ENCODE measurements at regions not wholly inside any gene's neighbourhood (a gene's known extent, or its start where the extent isn't known, plus 50 kb on each side); places are given as distances from the start of the nearest gene placed in this dataset.

GRCh38 chr13:47835470-47836228, 165.4 kb downstream of the SUCLA2 start:
- FAIRE-seq (no peak), DNase-seq (ENCODE audit: low read depth) (no peak)
- Histone ChIP-seq H3K27me3 (ENCODE audit: control insufficient read depth, insufficient read depth, low read length) (no peaks in the 10 kb centered on the region), H3K4me3 (ENCODE audit: low read depth, low read length) (no peak overlapping the region), H3K36me3 (ENCODE audit: control insufficient read depth, insufficient read depth, low read length) (no peaks in the 10 kb centered on the region)
- TF ChIP-seq, protein P1, sequence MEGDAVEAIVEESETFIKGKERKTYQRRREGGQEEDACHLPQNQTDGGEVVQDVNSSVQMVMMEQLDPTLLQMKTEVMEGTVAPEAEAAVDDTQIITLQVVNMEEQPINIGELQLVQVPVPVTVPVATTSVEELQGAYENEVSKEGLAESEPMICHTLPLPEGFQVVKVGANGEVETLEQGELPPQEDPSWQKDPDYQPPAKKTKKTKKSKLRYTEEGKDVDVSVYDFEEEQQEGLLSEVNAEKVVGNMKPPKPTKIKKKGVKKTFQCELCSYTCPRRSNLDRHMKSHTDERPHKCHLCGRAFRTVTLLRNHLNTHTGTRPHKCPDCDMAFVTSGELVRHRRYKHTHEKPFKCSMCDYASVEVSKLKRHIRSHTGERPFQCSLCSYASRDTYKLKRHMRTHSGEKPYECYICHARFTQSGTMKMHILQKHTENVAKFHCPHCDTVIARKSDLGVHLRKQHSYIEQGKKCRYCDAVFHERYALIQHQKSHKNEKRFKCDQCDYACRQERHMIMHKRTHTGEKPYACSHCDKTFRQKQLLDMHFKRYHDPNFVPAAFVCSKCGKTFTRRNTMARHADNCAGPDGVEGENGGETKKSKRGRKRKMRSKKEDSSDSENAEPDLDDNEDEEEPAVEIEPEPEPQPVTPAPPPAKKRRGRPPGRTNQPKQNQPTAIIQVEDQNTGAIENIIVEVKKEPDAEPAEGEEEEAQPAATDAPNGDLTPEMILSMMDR (IDR thresholded peaks at IDR 0.05; ENCODE audit: insufficient read depth, low read length, severe bottlenecking), result no peak

DNA sequence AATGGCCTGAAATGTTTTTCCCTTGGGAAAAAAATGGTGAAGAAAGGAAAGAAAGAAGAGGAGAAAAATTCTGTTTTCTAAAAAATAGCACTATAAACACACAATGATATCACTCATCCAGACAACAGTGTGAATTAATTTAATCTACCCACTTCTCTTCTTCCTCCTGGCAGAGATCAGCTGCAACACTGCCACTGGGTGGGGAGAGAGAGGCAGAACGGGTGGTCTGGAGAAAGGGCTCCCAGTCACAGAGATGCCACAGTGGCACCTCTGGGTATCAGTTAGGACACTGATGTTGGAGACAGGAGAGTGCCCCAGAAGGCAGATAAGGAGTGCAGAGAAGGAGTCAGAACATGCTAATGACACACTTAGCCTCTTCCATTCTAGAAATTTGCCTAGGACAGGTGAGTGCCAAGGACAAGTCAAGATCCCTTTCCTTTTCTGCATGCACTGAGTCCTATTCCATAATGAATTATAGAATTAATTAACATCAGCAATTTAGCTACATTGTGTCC, 168.6 kb downstream of the SUCLA2 start:
- TF ChIP-seq, protein P1 (IDR thresholded peaks at IDR 0.05; ENCODE audit: insufficient read depth, low read length, severe bottlenecking), result no peak
- DNase-seq (ENCODE audit: low read depth) (no peak), FAIRE-seq (no peak)
- Histone ChIP-seq H3K4me3 (ENCODE audit: low read depth, low read length) (no peak overlapping the region), H3K36me3 (ENCODE audit: control insufficient read depth, insufficient read depth, low read length) (no peaks in the 10 kb centered on the region), H3K27me3 (ENCODE audit: control insufficient read depth, insufficient read depth, low read length) (no peaks in the 10 kb centered on the region)

GRCh38 chr13:47831265-47831664, 169.8 kb downstream of the SUCLA2 start:
- TF ChIP-seq, protein P1 (IDR thresholded peaks at IDR 0.05; ENCODE audit: insufficient read depth, low read length, severe bottlenecking), result no peak
- Histone ChIP-seq H3K27me3 (ENCODE audit: control insufficient read depth, insufficient read depth, low read length) (no peaks in the 10 kb centered on the region), H3K4me3 (ENCODE audit: low read depth, low read length) (no peak overlapping the region), H3K36me3 (ENCODE audit: control insufficient read depth, insufficient read depth, low read length) (no peaks in the 10 kb centered on the region)
- FAIRE-seq, result no peak
- peak; percentile 80 for DNase-seq (ENCODE audit: low read depth)

GRCh38 chr13:47829690-47830089, 171.4 kb downstream of the SUCLA2 start:
- TF ChIP-seq, protein P1 (IDR thresholded peaks at IDR 0.05; ENCODE audit: insufficient read depth, low read length, severe bottlenecking), result no peak
- H3K27me3 ChIP-seq (ENCODE audit: control insufficient read depth, insufficient read depth, low read length), result no peaks in the 10 kb centered on the region
- DNase-seq (ENCODE audit: low read depth), result no peak
- no peak overlapping the region for H3K4me3 ChIP-seq (ENCODE audit: low read depth, low read length)
- no peak for FAIRE-seq
- no peaks in the 10 kb centered on the region for H3K36me3 ChIP-seq (ENCODE audit: control insufficient read depth, insufficient read depth, low read length)

DNA sequence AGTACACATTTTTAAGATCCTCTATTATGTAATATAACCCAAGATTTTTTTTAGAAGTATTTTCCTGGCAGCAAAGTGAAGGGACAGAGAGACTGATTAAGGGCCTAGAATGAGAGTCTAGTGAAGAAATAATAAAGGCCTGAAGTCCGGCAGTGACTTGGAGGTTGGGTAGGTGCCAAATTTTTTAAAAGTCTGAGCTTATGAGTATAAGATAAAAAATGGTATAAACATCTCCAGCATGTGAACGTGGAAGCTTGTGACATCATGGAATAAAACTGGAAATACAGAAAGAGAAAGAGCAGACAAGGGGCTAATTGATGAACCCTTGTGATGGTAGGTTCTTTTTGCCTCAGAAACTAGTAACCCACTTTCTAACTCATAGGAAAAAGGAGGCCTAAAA, 174.6 kb downstream of the SUCLA2 start:
- H3K4me3 ChIP-seq (ENCODE audit: low read depth, low read length), result no peak overlapping the region
- DNase-seq (ENCODE audit: low read depth), result no peak
- no peak for FAIRE-seq
- H3K36me3 ChIP-seq (ENCODE audit: control insufficient read depth, insufficient read depth, low read length), result no peaks in the 10 kb centered on the region
- TF ChIP-seq, protein P1 (IDR thresholded peaks at IDR 0.05; ENCODE audit: insufficient read depth, low read length, severe bottlenecking), result no peak
- no peaks in the 10 kb centered on the region for H3K27me3 ChIP-seq (ENCODE audit: control insufficient read depth, insufficient read depth, low read length)
